ENCODE measurements at regions not wholly inside any gene's neighbourhood (a gene's known extent, or its start where the extent isn't known, plus 50 kb on each side); places are given as distances from the start of the nearest gene placed in this dataset.
"Not testable (repeated sequence)": the region's sequence is repeated elsewhere in the genome, so short reads cannot be mapped to it uniquely, and the experiment has no call there.

GRCh38 chr17:13851889-13852288 lies 217.4 kb upstream of the COX10 start:
- no peaks in the 10 kb centered on the region for H3K9me3 ChIP-seq
- intact Hi-C loops (cut with DNase I) = no loop called here

GRCh38 chr17:13855730-13856129 lies 213.6 kb upstream of the COX10 start:
- WGBS, 2 donors = 83 to 91% methylated on average over 3 to 4 of the region's 4 CpGs
- H3K27ac ChIP-seq; H3K27me3 ChIP-seq; H3K9me3 ChIP-seq; DNase-seq; intact Hi-C loops (cut with DNase I); H3K36me3 ChIP-seq; H3K4me1 ChIP-seq; H3K4me3 ChIP-seq (replicated peaks in 1 of 3): not testable (repeated sequence)

More at GRCh38 chr17:13851889-13852288, 217.4 kb upstream of the COX10 start:
- WGBS, 2 donors = 87 to 93% methylated on average over 1 of the region's 1 CpG
- no peak overlapping the region for H3K4me3 ChIP-seq (replicated peaks in 1 of 3)
- no peak for DNase-seq
- no peaks in the 10 kb centered on the region for H3K4me1 ChIP-seq
- H3K27me3 ChIP-seq = no peaks in the 10 kb centered on the region
- no peak overlapping the region for H3K27ac ChIP-seq
- no peak for TF ChIP-seq POLR2A (IDR thresholded peaks at IDR 0.05)
- no peak for TF ChIP-seq CTCF (IDR thresholded peaks at IDR 0.05)
- no peaks in the 10 kb centered on the region for H3K36me3 ChIP-seq

- TF ChIP-seq CTCF (IDR thresholded peaks at IDR 0.05) (no peak), POLR2A (IDR thresholded peaks at IDR 0.05) (no peak)
- Histone ChIP-seq H3K27me3 (no peaks in the 10 kb centered on the region), H3K9me3 (no peaks in the 10 kb centered on the region), H3K27ac (no peak overlapping the region), H3K36me3 (no peaks in the 10 kb centered on the region), H3K4me3 (replicated peaks in 1 of 3) (no peak overlapping the region), H3K4me1 (no peaks in the 10 kb centered on the region)
- DNase-seq = no peak
- intact Hi-C loops (cut with DNase I) = no loop called here
- 93 to 97% methylated on average over 3 of the region's 3 CpGs for WGBS, 2 donors
These were observed 207.0 kb upstream of the COX10 start for GRCh38 chr17:13862346-13862745.

GRCh38 chr17:13863436-13863835 lies 205.9 kb upstream of the COX10 start:
- no peak overlapping the region for H3K4me3 ChIP-seq (replicated peaks in 1 of 3)
- H3K36me3 ChIP-seq = no peaks in the 10 kb centered on the region
- no peak overlapping the region for H3K27ac ChIP-seq
- no peak for TF ChIP-seq POLR2A (IDR thresholded peaks at IDR 0.05)
- no peak for TF ChIP-seq CTCF (IDR thresholded peaks at IDR 0.05)
- H3K4me1 ChIP-seq = no peaks in the 10 kb centered on the region
- intact Hi-C loops (cut with DNase I) = no loop called here
- WGBS, 2 donors = 80% methylated on average over 3 of the region's 3 CpGs
- DNase-seq = no peak
- H3K9me3 ChIP-seq = no peaks in the 10 kb centered on the region
- no peaks in the 10 kb centered on the region for H3K27me3 ChIP-seq

- DNase-seq = no peak
- H3K27ac ChIP-seq = no peak overlapping the region
- H3K36me3 ChIP-seq = no peaks in the 10 kb centered on the region
- no peak for TF ChIP-seq CTCF (IDR thresholded peaks at IDR 0.05)
- no peak for TF ChIP-seq POLR2A (IDR thresholded peaks at IDR 0.05)
- H3K27me3 ChIP-seq = no peaks in the 10 kb centered on the region
- no peaks in the 10 kb centered on the region for H3K9me3 ChIP-seq
- no peak overlapping the region for H3K4me3 ChIP-seq (replicated peaks in 1 of 3)
- intact Hi-C loops (cut with DNase I) = no loop called here
- H3K4me1 ChIP-seq = no peaks in the 10 kb centered on the region
- WGBS, 2 donors = 75 to 79% methylated on average over 3 of the region's 3 CpGs
These were observed 204.8 kb upstream of the COX10 start for GRCh38 chr17:13864521-13864920.

- H3K4me1 ChIP-seq = no peaks in the 10 kb centered on the region
- 82 to 86% methylated on average over 2 of the region's 2 CpGs for WGBS, 2 donors
These were observed 203.7 kb upstream of the COX10 start for GRCh38 chr17:13865650-13866049.

More at GRCh38 chr17:13865650-13866049, 203.7 kb upstream of the COX10 start:
- no peaks in the 10 kb centered on the region for H3K27me3 ChIP-seq
- intact Hi-C loops (cut with DNase I) = no loop called here
- H3K9me3 ChIP-seq = no peaks in the 10 kb centered on the region
- no peak for DNase-seq
- H3K36me3 ChIP-seq = no peaks in the 10 kb centered on the region
- H3K4me3 ChIP-seq (replicated peaks in 1 of 3) = no peak overlapping the region
- TF ChIP-seq CTCF (IDR thresholded peaks at IDR 0.05) = no peak
- TF ChIP-seq POLR2A (IDR thresholded peaks at IDR 0.05) = no peak
- no peak overlapping the region for H3K27ac ChIP-seq

All from thyroid gland (tissue), 4 donors.